NB4 (cell line): ENCODE measurements at regions not wholly inside any gene's neighbourhood (a gene's known extent, or its start where the extent isn't known, plus 50 kb on each side); places are given as distances from the start of the nearest gene placed in this dataset.

ENCODE experiments used
- CTCF ChIP-seq: IDR thresholded peaks from one replicate; pipeline ENCODE4 v1.5.1; 2012; ENCODE audit warnings: low read depth, low read length
- POLR2A ChIP-seq: IDR thresholded peaks from 2 replicates; pipeline ENCODE4 v1.6.1; 2011; ENCODE audit warnings: mild to moderate bottlenecking; ENCODE audit not compliant: insufficient read length; ENCODE audit errors: extremely low read depth

GRCh38 chr7:67496589-67496988, 500.0 kb downstream of the TYW1 start:
- no peak for TF ChIP-seq CTCF
- TF ChIP-seq POLR2A = no peak
